ENCODE measurements at regions not wholly inside any gene's neighbourhood (a gene's known extent, or its start where the extent isn't known, plus 50 kb on each side); places are given as distances from the start of the nearest gene placed in this dataset.

DNA sequence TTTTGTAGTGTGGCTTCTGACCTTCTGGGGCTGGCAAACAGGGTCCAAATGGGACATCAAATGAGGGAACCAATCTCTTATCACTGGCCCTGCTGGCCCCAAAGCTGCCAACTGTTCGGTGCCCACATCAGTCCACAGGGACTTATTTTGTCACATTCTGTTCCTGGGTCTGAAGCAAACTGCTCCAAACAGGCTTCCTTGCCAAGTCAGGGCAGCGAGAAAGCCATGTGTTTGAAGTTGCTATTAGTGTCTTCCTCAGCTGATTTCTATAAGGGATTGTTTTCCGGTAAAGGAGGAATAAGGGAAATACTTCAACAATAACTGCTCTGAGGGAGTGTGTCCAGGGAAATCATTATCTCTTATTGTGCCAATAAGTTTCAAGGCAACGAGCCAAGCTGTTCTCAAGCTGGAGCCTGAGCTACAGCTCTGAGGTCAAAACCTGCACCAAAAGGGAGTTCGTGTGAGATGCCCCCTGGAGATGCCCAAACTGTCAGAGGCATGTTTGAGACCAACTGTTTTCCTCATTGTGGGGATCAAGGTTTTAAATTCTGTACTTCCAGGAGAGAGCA is 381.4 kb upstream of the PROX1 start:
- no peak for TF ChIP-seq CTCF (IDR thresholded peaks at IDR 0.05 in 8 of 11, conservative IDR thresholded peaks at IDR 0.05 in 3 of 11)
- TF ChIP-seq POLR2A (IDR thresholded peaks at IDR 0.05): no peak
- no peak for TF ChIP-seq POLR2AphosphoS5 (IDR thresholded peaks at IDR 0.05)
